Glomerular endothelial cell (primary cell): ENCODE measurements at regions not wholly inside any gene's neighbourhood (a gene's known extent, or its start where the extent isn't known, plus 50 kb on each side); places are given as distances from the start of the nearest gene placed in this dataset.

Source experiments
- DNase-seq: peaks from one replicate; pipeline ENCODE4 v3.0.0-alpha.2; 2011; ENCODE audit warnings: low read depth, low spot score; ENCODE audit errors: extremely low read depth

DNA sequence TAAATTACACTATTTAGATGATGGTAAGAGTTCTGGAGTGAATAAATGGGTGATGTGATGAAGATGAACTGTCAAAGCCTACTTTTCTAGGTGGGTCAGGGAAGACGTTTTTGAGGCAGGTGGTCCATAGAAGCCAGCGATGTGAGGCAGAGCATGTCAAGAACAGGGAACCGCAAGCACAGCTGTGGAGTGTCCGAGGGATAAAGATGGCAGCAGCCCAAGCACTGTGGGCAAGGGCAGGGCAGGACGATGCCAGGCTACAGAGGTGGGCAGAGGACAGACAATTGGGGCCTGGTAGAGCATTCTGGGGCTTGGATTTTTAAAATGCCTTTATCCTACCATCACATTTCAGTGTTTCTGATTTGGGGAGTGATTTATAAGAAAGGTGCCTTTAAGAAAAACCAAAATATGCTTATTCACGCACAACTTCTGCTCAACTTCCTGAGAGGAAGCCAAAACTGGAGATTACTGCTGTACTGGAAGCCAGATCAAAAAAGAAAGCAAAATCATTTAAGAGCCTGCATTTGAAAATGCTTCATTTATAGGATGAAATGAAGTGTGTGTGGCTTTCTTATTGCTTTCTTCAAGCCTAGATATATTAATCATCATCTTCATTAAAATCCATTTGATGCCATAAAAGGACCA is 119.0 kb upstream of the WDR17 start:
- DNase-seq, result no peak

DNA sequence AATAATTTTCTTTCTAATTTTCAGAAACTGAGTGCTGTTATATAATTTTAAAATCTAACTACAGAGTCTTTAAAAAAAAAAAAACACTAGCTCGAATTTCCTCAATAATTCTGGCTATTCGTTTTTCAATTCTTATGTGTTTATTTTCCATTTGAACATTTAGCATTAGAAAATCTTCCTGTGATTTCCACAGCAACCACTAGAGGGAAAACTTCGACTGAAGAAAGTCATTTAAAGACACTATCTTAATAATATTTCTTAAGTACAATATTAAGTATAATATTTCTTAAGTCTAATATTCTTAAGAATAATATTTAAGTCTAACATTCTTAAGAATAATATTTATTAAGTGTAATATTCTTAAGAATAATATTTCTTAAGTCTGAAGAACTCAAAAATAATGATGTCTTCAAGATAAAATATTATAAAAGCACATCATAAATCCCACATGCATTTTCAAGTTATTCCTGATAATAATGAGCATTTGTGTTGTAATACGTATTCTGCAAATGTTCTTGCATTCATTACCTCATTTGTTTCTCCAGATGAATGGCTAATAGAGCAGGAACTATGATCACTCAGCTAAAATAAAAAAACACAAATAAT is 118.4 kb upstream of the WDR17 start:
- DNase-seq, result peak; percentile 42

DNA sequence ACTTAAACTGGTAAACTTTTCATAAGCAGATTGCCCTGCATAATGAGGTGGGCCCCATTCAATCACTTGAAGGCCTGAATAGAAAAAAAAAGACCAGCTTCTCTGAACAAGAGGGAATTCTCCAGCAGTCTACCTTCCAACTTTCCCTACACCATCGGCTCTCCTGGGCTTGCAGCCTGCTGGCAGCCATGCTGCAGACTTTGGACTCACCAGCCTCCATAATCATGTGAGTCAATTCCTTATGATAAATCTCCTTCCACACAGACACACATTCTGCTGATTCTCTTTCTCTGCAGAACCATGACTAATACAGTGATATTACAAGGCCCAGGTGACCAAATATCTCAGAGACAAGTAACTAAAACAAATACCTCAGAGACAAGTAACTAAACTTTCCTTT is 113.8 kb upstream of the WDR17 start:
- DNase-seq, result no peak

DNA sequence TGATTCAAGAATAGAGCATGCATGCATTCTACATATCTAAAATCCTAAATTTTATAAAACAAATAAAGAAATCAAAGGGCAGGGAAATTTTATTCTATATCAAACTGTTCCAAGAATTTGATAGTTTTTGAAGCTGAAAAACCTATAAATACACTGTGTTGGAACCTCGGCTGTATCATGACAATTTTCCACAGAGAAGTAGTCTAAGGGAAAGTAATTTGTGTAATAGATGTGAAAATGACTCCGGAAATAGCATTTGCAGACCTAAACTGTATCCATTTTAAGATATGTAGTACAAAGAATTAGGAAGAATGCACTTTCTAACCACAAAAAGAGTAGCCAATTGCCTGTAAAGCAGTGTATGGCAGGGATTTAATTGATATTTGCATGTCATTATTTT is 112.5 kb upstream of the WDR17 start:
- DNase-seq, result no peak

DNA sequence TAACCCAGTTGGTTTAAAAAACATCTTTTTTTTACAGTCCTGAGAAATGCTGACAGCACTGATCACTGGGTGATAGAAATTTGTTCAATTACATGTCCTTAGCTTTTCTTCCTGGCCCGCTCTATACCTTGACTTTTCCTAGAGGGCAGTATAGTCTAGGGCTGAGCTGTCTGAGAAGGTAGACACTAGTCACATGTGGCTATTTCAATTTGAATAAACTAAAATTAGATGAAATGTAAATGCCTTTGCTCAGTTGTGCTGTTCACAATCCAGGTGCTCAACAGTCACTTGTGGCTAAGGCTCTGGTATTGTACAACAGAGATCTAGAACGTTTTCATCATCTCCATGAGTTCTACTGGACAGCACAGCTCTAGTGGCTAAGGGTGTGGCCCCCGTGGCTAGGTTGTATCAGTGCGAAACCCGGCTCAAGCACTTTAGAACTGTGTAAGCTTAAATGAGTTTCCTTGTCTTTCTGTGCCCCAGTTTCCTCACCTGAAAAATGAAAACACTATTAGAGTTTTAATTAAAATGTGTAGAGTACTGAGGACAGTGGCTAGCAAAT is 111.6 kb upstream of the WDR17 start:
- DNase-seq, result no peak

DNA sequence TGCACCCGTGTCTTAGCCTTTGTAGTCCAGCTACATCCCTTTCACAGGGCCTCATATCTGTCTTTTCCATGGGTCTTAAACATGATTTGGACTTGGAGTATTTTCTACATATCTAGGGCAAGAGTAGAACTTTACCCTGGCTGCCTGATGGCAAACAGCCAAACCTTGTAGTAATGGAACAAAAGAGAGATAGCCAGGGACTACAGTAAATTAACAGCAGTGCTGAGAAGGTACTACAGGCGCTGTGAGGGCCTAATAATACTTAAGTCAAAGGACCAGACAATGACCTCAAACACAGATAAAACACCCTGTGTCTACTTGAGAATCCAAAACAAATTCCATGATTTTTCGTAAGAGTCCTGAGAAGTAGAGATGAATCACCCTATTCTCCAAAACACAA is 111.0 kb upstream of the WDR17 start:
- no peak for DNase-seq

DNA sequence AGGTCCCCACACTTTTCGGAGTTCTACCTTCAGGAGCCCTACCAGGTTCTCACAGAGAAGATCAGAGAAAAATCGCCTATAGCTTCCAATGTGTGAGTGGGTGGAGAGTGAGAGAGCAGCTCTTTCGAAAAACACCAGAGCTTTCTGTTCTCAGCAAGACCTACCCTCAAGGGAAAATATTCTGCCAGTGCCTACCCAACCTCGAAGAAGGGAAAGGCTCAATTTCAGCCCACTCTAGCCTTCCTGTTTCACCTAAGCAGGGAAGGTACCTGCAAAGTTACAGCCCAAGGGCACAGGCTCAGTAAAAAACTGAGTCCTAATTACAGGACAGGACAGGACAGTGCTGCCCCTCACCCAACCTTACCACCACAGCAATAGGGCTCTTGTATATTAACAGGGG is 104.0 kb upstream of the WDR17 start:
- no peak for DNase-seq

DNA sequence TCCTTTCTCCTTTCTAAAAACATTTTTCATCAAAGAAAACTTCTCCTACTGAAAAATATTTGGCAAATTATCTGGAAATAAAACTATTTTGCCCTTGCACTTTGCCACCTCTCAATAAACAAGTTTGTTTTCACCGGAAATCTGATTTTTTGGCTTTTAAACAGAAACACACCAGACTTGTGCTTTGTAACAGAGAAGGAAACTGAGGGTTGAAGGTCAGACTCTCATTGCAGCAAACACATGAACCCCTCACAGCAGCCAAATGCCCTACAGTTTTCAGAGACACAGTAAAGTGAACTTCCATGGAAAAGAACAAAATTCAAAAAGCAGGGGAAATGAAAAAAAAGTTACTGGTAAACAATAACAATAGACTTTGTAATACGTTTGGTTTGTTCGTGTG is 95.6 kb upstream of the WDR17 start:
- no peak for DNase-seq

DNA sequence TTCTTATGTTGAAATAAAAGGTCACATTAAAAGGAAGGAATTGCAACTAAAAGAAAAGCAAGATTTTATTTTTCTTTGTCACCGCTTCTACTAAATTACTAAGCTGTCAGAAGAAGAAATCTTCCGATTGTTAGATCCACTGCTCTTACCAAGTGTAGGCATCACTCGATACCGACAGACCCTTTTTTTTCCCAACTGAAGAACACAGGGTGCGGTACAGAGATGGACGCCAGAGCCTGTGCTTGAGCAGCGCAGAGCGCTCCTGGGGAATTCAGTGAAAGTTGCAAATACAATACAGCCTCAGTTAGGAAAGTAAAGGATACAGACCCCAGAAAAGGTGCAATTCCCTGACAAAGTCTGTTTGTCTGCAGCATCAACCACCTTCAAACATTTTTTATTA is 94.9 kb upstream of the WDR17 start:
- DNase-seq, result no peak

DNA sequence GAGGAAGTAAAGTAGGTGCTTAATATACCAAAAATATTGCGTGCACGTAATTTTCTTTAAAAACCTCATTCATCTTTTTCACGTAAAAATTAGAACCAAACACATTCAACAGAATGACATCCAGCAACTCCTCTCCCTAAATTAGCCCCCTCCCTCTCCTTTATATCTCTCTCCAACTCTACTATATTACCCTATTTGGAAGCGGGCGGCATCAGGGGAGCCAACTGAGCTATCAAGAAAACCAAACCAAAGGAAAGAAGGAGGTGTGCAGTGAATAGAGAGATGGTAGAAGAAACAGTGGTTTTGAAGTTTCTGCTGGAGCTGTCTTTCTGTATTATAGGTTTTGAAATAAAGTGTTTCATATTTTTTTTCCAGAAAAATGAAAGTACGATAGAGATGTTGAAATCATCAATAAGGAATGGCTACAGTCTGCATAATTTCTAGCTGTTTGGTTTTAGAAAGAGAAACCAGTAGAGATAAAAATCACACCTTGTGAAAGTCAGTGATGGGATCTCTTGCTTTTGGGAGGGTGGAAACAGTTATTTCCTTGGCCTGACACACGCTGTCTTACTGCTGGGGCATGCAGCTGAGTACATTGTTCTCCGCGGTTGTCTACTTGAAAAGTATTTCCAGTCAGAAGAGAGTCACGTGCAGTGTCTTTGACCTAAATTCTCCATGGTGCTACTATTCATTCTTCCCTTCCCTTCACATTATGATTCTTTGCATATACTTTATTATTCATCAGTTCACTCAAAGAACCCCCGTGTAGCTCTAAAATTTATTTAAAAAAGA is 94.1 kb upstream of the WDR17 start:
- no peak for DNase-seq

DNA sequence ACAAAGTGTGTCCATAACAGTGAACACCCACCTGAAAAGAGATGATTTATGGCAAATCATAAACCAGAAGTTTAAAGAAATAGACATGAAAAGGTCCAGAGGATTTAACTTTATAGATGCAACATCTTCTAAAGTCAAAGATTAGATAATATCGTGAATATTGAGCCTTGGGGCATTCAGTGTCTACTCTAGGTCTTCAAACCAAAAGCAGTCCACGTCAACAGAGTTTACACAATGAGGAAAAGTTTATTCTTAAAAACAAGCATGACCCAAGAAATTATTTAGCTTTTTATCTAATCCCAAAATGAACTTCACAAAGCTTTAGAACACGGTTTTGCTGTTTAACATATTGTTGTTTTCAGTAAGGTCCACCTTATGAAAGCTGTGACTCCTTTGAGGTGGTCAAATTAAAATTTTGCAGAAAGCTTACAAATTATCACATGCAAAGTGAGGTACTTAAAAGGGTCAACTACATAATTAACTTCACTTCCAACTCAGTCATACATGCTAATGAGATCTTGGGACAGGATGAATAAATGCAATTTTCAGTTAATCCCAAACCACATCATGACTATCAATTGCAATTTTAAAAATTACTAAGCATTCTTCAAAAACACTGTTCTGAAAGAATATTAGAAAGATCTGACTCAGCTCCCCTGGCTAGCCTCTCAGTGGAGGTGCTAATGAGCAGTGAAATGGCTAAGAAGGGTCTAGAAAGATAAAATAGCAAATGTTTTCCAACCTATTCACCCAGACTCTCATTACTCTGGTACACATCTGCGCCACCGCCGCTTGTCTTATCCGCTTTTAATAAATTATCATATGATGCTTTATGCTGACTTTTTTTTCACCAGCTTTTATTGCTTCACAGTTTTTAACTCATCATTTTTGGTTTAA is 92.4 kb upstream of the WDR17 start:
- DNase-seq, result no peak

DNA sequence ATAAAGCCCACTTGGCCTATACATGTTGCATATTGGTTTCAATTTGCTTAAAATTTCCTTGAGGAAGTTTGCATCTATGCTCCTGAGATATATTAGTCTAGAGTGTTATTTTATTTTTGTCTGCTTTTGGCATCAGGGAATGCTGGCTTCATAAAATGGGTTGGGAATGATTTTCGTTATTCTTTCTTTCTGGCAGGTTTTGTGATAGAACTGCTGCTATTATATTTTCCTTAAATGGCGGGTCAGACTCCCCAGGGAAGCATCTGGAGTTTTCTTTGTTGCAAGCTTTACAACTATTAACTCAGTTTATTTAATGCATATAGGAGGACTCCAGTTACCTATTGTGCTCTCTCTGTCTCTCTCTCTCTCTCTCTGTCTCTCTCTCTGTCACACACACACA is 82.0 kb upstream of the WDR17 start:
- no peak for DNase-seq

DNA sequence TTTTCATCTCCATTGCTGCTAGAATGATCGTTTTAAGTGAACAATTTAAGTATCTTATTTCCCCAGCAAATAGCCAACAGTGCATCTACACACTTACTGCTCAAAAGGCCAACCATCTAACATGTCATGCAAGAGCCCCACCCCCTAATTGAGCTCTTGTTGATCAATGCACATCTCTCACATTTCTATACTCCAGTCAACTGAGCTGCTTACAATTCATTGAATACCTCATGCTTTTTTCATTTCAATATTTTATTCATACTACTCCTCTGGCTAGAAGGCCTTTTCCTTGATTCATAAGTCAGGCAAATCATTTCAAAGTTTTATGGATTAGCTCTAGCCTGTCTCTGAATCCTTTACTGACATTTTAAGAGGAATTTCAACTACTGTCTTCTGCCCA is 79.0 kb upstream of the WDR17 start:
- no peak for DNase-seq

DNA sequence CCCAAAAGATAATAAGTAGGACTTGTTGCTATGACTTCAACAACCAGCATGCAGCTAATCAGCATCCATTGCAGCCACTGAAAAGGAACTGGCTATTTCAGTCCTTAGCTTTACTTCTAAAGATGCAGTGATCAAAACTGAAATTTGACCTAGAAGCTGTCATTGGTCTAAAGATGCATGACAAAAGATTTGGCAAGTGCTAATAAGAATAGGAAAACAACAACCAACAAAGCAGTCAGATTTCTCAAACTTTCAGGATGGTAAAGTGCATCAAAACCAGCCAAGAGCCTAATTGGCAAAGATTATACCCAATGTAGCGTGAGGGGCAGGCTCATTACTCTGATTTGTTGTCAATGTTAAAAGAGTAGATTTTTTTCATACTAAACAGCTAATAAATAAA is 77.1 kb upstream of the WDR17 start:
- DNase-seq, result no peak

DNA sequence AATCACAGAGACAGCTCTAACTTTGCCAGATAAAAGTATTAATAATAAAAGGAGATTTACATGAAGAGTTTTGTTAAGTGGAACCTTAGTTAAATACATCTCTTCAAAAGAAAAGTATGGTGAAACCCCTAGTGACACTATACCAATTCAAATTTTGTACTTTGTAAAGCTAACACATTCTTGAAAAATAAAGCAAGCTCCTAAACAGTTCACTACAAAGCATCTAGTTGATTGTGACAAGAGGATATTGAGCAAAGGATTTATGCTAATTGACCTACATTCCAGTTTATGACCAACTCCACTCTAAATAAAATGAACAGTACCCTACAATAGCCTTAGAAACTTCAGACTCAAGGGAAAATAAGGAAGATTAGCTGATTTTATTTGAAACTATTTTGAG is 69.4 kb upstream of the WDR17 start:
- no peak for DNase-seq

DNA sequence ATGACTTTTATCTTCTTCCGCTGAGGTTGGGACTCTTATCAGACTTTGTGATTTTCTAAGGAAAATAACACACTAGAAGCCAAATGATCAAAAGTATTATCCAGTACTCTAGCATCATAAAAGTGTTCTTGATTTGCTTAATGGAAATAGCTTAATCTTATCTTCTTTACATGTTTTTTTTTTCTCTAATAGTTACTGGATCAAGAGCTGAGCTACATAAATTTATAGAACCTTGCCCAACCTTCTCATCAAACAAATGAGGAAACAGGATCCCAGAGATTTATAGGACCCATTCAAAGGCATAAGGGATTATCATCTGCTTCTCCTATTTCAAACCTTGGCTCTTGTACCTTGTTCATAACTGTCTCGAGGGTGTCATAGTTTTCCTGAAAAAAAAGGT is 68.3 kb upstream of the WDR17 start:
- no peak for DNase-seq

DNA sequence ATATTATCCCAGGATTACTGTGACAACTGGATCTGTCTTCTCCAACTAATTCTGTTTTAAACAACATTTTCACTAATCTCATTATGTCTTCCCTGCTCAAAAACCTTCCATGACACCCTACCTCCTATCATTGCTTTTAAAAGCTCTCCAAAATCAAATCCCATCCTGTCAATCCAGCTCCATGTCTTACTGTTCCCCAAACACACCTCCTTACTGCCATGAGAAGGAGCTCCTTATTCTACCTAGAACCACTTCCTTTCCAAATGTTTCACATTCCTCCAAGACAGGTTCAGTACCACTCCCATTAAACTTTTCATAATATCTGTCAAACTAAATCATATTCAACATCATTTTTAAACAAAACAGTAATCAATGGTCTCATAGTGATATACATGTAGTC is 66.9 kb upstream of the WDR17 start:
- no peak for DNase-seq

DNA sequence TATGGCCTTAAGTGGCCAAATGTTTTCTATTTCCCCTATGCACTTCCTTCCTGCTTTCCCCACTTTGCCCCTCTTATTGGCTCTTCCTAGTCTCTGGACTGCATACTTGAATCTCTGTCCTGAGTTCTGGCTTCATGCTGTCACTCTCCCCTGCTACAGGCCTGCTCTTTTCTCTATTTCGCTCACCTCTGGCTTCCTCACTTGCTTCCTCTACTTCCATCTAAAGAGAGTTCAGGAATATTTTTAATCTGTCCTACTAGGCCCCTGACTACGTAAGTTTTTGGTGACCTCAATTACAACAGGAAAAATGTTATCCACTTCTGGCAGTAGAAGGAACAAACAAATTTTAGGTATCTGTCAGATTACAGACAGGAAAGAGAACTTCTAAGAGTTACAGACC is 65.7 kb upstream of the WDR17 start:
- DNase-seq, result no peak

DNA sequence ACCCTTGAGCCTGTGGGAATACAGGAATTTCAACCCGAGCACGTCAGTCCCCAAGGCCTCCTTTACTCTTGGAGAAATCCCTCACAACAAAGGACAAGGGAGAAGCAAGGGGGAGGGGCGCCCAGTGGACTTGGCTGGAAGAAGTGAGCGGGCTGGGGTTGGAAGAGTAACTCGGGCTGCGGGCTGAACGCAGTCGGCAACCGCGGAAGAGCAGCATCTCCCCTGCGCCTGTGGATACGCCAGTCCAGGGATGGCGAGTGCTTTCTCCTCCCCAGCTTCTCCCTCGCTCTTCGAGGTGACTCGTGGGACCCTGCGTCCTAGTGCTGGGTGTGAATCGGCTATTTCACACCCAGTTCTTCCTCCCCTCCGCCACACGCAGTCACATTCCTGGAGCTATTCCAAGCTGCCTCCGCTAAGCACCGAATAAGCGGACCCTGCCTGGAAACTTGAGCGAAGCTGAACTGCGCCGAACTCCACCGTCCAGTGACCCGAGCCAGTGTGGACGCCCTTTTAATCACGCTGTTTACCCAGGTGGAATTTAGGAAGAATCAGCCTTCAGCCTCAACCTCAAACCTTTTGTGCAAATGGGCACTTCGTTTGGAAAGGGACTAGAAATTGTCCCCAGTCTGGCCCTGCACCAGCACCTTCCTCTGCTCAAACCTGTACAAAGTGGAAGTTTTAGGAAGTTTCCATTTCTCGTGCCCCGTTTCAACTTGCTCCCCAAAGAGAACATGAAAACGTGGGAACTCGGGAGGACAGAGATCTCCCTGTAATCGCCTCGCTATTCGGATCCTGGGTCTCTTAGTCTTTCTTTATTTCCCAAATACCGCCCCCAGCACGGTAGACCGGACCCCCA is 64.3 kb upstream of the WDR17 start:
- DNase-seq, result no peak

DNA sequence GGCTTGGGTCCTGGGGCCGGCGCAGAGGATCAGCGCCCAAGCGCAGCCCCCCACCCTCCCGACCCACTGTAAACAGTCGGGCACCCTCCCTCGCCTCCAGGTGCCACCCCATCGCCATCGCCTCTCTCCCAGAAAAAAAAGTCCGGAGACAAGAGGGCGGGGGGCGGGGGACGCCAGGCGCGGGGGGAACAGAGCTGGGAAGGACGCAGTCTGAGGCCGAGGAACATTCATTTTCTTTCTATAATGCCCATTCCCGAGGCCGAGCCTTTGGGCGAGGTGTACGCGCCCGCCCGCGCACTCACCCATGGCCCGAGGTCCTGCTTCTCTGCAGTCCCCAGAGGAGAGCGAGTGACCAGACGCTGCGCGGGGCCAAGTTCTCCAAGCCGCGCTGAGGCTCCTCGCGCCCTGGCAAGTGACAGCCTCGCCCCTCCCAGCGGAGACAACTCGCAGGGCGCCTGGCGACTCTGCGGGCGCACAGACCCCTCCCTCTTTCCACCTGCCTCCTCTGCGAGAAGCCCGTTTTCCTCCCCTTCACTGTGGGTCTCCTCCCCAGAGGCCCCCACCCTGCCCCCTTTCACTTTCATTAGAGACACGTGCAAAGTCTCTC is 63.5 kb upstream of the WDR17 start:
- no peak for DNase-seq
